ENCODE measurements at regions not wholly inside any gene's neighbourhood (a gene's known extent, or its start where the extent isn't known, plus 50 kb on each side); places are given as distances from the start of the nearest gene placed in this dataset.

- no peaks in the 10 kb centered on the region for H3K9me3 ChIP-seq (ENCODE audit: control insufficient read depth, low read depth, low read length)
- no peak overlapping the region for H4K5ac ChIP-seq (ENCODE audit: insufficient read length, low read depth, low read length)
- H2AFZ ChIP-seq (ENCODE audit: low read length): no peak overlapping the region
- H3T11ph ChIP-seq (ENCODE audit: low read length): no peak overlapping the region
- no peak overlapping the region for H3K4me2 ChIP-seq (ENCODE audit: insufficient read depth, insufficient read length, low read length)
- no peak overlapping the region for H2BK20ac ChIP-seq (ENCODE audit: low read depth, low read length, poor library complexity, severe bottlenecking)
- no peaks in the 10 kb centered on the region for H4K20me1 ChIP-seq (ENCODE audit: control insufficient read depth, insufficient read depth, insufficient read length)
- H3K56ac ChIP-seq (ENCODE audit: insufficient read length, low read depth, low read length): no peak overlapping the region
- H3K9me3 Mint-ChIP-seq: peaks cover 10 to 13% of the 10 kb centered on the region in 2 experiments; a peak in 4 of 5 replicates
- H2BK12ac ChIP-seq (ENCODE audit: insufficient read length, low read depth, low read length): no peak overlapping the region
- H3K79me2 ChIP-seq (ENCODE audit: insufficient read depth, low read length): no peaks in the 10 kb centered on the region
- H2BK120ac ChIP-seq (ENCODE audit: low read depth, low read length, poor library complexity, severe bottlenecking): no peak overlapping the region
- H3K79me1 ChIP-seq (ENCODE audit: insufficient read depth, low read depth, low read length, poor library complexity, severe bottlenecking): no peaks in the 10 kb centered on the region
- H3K36me3 Mint-ChIP-seq (ENCODE audit: insufficient read depth in 1 of 3, low read depth in 3 of 3): peaks cover 2 to 7% (median 7%) of the 10 kb centered on the region in 3 experiments; a peak in 3 of 7 replicates
- no peak overlapping the region for H3K23ac ChIP-seq (ENCODE audit: insufficient read length, low read depth, low read length)
- peak; percentile 87 for DNase-seq
- no peak overlapping the region for H4K8ac ChIP-seq (replicated peaks; ENCODE audit: insufficient read length, low read depth, low read length)
- H2BK5ac ChIP-seq (ENCODE audit: insufficient read length, low read length): no peak overlapping the region
- no CpG with 5 or more reads among the region's 12 CpGs for WGBS (ENCODE audit: extremely low coverage, insufficient read length, low lambda C conversion rate)
- H3K4me1 ChIP-seq (ENCODE audit: insufficient read depth, low read length): peaks cover 2% of the 10 kb centered on the region; the same call in 1 of the 2 replicates
- no peak overlapping the region for H3K4me3 Mint-ChIP-seq
- no peak overlapping the region for H3K9ac ChIP-seq (ENCODE audit: extremely low read depth, insufficient read length, low read length)
- H2AK5ac ChIP-seq (ENCODE audit: insufficient read length, low read length): no peak overlapping the region
- H3K18ac ChIP-seq (ENCODE audit: insufficient read length, low read depth, low read length): no peak overlapping the region
- no peaks in the 10 kb centered on the region for H3K23me2 ChIP-seq (ENCODE audit: insufficient read length, low read depth, low read length, poor library complexity, severe bottlenecking)
- H3K27ac ChIP-seq (ENCODE audit: insufficient read length, low read depth, low read length): no peak overlapping the region
- no peaks in the 10 kb centered on the region for H3K27me3 ChIP-seq (ENCODE audit: insufficient read depth, low read length)
- peak; percentile 90 for TF ChIP-seq CTCF (conservative IDR thresholded peaks at IDR 0.05)
- no peak overlapping the region for H3K14ac ChIP-seq (ENCODE audit: insufficient read depth, low read length)
- no peak overlapping the region for H3K4ac ChIP-seq (ENCODE audit: low read depth, low read length)
- peaks cover 17% of the 10 kb centered on the region for H3K27me3 Mint-ChIP-seq (ENCODE audit: low read depth)
- no peak overlapping the region for H2BK15ac ChIP-seq (ENCODE audit: low read depth, low read length)
- H4K91ac ChIP-seq (ENCODE audit: insufficient read length, low read depth, low read length): no peak overlapping the region
- H3K4me1 Mint-ChIP-seq: peaks cover 12 to 26% of the 10 kb centered on the region in 2 experiments; a peak in 3 of 4 replicates
- H3K27ac Mint-ChIP-seq: peak overlapping the region in 1 of 3 experiments; percentile 13; a peak in 1 of 7 replicates
Observed at GRCh38 chr6:217048-217659, 75.1 kb upstream of the DUSP22 start.
